HUES6 (cell line): ENCODE measurements at regions not wholly inside any gene's neighbourhood (a gene's known extent, or its start where the extent isn't known, plus 50 kb on each side); places are given as distances from the start of the nearest gene placed in this dataset.

ENCODE experiments used
- H3K27ac ChIP-seq: 2 replicates; pipeline ENCODE4 v1.7.0; 2013; ENCODE audit warnings: low read depth, mild to moderate bottlenecking, low read length, inconsistent platforms
- H3K27me3 ChIP-seq: 2 replicates; pipeline ENCODE4 v1.6.1; 2013; ENCODE audit warnings: low read length; ENCODE audit not compliant: control insufficient read depth, insufficient read depth
- H3K36me3 ChIP-seq: 2 replicates; pipeline ENCODE4 v1.6.1; 2013; ENCODE audit warnings: low read length; ENCODE audit not compliant: control insufficient read depth, insufficient read depth
- H3K4me1 ChIP-seq: 2 replicates; pipeline ENCODE4 v1.6.1; 2013; ENCODE audit warnings: low read length; ENCODE audit not compliant: control insufficient read depth, insufficient read depth
- H3K4me3 ChIP-seq: 2 replicates; pipeline ENCODE4 v1.5.1; 2013; ENCODE audit warnings: low read depth, low read length
- H3K9ac ChIP-seq: one replicate; pipeline ENCODE4 v1.6.1; 2013; ENCODE audit warnings: mild to moderate bottlenecking, low read length
- H3K9me3 ChIP-seq: 2 replicates; pipeline ENCODE4 v1.6.1; 2013; ENCODE audit warnings: low read depth, low read length; ENCODE audit not compliant: control insufficient read depth, insufficient read depth

DNA sequence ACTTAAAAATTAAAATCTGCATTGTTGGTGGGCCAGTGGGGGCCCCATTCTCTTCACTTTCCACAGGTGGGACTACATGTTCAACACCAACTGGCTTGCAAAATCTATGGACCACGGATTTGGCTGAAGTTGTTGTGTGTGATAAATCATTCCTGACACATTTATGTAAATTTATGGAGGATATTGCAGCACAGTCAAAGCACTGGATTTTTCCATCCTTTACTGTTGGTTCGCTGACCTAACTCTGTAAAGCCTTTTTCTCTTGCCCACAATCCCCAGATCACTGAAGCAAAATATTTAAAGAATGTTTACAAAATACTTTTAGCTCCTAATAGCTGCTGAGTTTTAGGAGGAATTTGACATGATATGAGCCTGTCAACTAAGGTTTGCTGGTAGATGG lies 219.7 kb upstream of the PRICKLE1 start:
- Histone ChIP-seq H3K9me3 (no peaks in the 10 kb centered on the region; the same call in 1 of the 2 replicates), H3K27ac (no peak overlapping the region), H3K36me3 (no peaks in the 10 kb centered on the region), H3K27me3 (no peaks in the 10 kb centered on the region), H3K4me1 (peaks cover 13% of the 10 kb centered on the region; the same call in 1 of the 2 replicates), H3K4me3 (no peak overlapping the region), H3K9ac (no peak overlapping the region)

DNA sequence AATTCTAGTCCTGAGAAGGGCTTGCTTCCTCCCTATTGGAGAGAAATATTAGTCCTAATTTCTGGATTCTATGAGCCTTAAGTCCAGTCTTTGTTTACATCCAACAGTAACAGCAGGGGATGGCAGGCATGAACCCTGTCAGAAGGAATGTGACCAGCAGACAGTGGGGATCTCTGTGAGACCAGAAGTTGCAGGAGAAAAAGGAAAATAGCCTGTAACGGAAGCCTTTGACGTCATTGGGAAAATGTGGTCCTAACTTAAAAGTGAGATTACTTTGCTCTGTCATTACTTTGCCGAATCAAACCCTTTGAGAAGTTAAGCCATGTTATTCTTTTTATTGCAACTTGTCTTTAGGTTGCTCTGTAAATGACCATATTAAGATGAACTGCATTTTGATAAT lies 218.2 kb upstream of the PRICKLE1 start:
- no peak overlapping the region for H3K4me3 ChIP-seq
- H3K36me3 ChIP-seq: no peaks in the 10 kb centered on the region
- no peak overlapping the region for H3K27ac ChIP-seq
- no peaks in the 10 kb centered on the region for H3K27me3 ChIP-seq
- no peaks in the 10 kb centered on the region; the same call in 1 of the 2 replicates for H3K9me3 ChIP-seq
- H3K9ac ChIP-seq: no peak overlapping the region
- H3K4me1 ChIP-seq: peaks cover 19% of the 10 kb centered on the region

DNA sequence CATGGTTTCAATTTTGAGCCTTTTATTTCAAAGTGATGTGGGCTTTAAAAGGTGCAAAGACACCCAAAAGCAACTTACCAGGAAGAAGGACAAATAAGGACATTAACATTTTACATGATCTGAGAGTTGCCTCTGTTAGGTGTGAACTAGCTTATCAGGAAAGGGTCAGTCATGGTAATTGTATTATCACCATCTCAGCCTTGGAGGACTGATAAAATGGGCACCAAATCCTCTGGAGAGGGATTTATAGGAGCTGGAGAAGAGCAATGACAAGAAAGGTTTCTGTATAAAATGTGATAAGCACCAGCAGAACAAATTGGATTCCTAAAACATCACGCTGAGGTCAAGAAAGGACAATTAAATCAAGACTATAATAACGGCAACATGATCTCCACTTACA lies 217.7 kb upstream of the PRICKLE1 start:
- Histone ChIP-seq H3K4me3 (no peak overlapping the region), H3K4me1 (peaks cover 23% of the 10 kb centered on the region), H3K9me3 (no peaks in the 10 kb centered on the region; the same call in 1 of the 2 replicates), H3K27ac (no peak overlapping the region), H3K36me3 (no peaks in the 10 kb centered on the region), H3K9ac (no peak overlapping the region), H3K27me3 (no peaks in the 10 kb centered on the region)

DNA sequence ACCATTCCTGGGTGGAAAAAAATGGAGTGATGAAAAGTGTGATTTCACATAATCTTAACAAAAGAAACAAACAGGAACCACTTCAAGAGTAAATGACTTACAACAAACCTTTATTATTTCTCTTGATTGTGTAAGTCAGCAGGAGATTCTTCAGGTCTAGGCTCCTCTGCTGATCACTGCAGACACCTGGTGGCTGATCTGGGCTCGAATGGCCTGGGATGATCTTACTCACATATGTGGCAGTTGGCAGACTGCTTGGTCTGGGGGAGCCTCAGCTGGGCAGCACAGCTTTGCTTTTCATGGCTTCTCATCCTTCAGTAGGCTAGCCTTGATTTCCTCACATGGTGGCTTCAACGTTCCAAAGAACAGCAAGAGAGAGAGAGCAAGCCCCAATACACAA lies 215.4 kb upstream of the PRICKLE1 start:
- H3K27me3 ChIP-seq: no peaks in the 10 kb centered on the region
- H3K9me3 ChIP-seq: no peaks in the 10 kb centered on the region; the same call in 1 of the 2 replicates
- no peak overlapping the region for H3K27ac ChIP-seq
- H3K36me3 ChIP-seq: no peaks in the 10 kb centered on the region
- H3K4me3 ChIP-seq: no peak overlapping the region
- H3K4me1 ChIP-seq: peaks cover 35% of the 10 kb centered on the region
- no peak overlapping the region for H3K9ac ChIP-seq

DNA sequence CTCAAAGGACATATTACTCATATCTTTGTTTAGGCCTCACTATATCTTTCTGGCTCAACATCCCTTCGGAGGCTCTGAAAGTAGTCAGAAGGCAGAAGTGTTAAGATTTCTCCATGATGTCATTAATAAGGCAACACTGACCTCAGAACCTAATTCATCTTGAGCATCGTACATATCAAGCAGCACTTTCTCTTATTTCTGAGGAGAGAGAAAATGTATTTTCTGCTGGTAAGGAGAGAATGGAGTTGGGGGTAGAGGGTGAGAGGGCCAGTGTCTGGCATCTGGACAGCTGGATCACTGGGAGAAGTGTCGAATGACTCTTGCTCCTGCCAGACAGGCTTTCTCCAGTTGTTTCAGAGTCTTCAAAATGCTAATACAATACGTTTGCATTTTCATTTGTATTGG lies 213.2 kb upstream of the PRICKLE1 start:
- no peak overlapping the region for H3K9ac ChIP-seq
- no peaks in the 10 kb centered on the region for H3K36me3 ChIP-seq
- no peak overlapping the region for H3K4me3 ChIP-seq
- no peak overlapping the region for H3K27ac ChIP-seq
- no peaks in the 10 kb centered on the region for H3K9me3 ChIP-seq
- H3K27me3 ChIP-seq: no peaks in the 10 kb centered on the region
- H3K4me1 ChIP-seq: peaks cover 33% of the 10 kb centered on the region

DNA sequence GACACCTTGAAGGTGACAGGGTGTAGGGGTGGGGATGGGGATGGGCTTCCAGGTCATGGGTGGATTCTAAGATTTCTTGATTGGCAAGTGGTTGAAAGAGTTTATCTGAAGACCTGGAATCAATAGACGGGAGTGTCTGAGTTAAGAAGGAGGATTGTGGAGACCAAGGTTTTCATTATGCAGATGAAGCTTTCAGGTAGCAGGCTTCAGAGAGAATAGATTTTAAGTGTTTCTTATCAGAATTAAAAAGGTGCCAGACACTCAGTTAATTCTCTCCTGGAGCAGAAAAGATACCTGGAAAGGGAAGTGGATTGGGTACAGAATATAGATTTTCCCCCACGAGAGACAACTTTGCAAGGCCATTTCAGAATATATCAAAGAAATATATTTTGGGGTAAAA lies 211.7 kb upstream of the PRICKLE1 start:
- Histone ChIP-seq H3K4me1 (peaks cover 29% of the 10 kb centered on the region), H3K9me3 (no peaks in the 10 kb centered on the region), H3K36me3 (no peaks in the 10 kb centered on the region), H3K9ac (no peak overlapping the region), H3K27ac (no peak overlapping the region), H3K4me3 (no peak overlapping the region), H3K27me3 (no peaks in the 10 kb centered on the region)

DNA sequence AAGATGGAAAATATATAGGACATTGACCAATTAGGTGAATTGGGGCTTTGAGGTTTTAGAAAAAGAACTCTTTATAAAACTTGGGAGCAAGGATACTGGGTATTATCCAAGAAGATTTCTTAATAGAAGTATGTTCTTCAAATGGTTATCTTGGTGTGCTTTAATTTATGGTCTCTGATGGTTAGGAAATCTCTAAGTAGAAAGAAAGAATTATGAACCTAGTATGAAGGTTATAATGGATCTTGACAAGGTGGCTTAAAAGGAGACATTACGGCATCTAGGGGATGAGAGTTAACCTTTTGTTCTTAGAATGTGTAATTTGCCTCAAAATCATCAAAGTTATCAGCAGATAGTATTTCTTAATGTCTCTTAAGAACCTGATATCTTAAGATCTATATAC lies 210.4 kb upstream of the PRICKLE1 start:
- Histone ChIP-seq H3K36me3 (no peaks in the 10 kb centered on the region), H3K9ac (no peak overlapping the region)

DNA sequence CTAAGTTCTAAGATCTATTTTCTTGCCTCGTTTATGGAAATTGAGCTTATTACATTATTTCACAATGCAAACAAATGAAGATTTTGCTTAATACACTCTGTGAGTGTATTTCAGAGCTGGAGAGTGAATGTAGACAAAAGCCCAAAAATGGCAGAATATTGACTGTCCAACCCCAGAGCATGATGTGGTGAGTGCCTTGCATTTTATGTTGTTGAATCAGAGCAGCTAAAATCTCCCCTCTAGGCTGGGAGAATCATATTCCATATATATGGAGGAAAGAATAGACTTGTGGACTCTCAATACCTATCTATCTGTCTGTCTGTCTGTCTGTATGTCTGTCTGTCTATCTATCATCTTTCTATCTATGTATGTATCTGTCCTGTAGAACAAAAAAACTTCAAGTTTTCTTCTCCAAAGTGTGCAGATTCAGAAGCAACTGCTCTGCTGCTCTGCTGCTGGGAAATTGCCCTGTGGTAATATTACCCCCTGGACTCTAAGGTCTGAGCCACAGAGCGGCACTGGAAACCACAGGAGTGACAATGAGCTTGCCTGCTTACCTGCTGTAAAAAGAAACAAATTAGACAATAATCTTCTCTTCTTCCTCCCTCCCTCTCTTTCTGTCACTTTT lies 209.4 kb upstream of the PRICKLE1 start:
- H3K9ac ChIP-seq: no peak overlapping the region

More for the DNA sequence above, 210.4 kb upstream of the PRICKLE1 start:
- no peaks in the 10 kb centered on the region for H3K27me3 ChIP-seq
- H3K4me3 ChIP-seq: no peak overlapping the region
- no peaks in the 10 kb centered on the region for H3K9me3 ChIP-seq
- no peak overlapping the region for H3K27ac ChIP-seq
- H3K4me1 ChIP-seq: peaks cover 27% of the 10 kb centered on the region

DNA sequence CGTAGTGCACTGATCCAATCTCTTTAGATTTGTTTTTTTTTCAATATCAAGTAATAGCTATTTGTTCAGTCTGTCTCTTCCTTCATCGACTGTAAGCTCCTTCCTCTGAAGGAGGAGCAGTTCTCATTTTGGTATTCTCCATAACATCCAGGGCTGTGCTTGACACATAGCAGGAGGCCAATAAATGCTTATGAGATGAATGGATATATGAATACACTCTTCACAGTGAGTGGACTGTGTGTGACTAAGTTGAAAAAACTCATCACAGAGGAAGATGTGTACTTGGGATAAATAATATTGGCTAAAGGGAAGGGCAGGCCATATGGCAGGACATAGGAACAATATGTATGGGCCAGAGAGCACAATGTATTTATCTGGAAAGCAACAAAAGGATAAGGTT lies 205.3 kb upstream of the PRICKLE1 start:
- H3K4me1 ChIP-seq: peaks cover 14% of the 10 kb centered on the region; the same call in 1 of the 2 replicates
- no peak overlapping the region for H3K4me3 ChIP-seq
- H3K27me3 ChIP-seq: no peaks in the 10 kb centered on the region
- no peaks in the 10 kb centered on the region for H3K36me3 ChIP-seq
- H3K9me3 ChIP-seq: no peaks in the 10 kb centered on the region
- no peak overlapping the region for H3K9ac ChIP-seq
- H3K27ac ChIP-seq: no peak overlapping the region

More for the DNA sequence above, 209.4 kb upstream of the PRICKLE1 start:
- Histone ChIP-seq H3K36me3 (no peaks in the 10 kb centered on the region), H3K27me3 (no peaks in the 10 kb centered on the region), H3K4me3 (no peak overlapping the region), H3K27ac (no peak overlapping the region), H3K4me1 (peaks cover 23% of the 10 kb centered on the region), H3K9me3 (no peaks in the 10 kb centered on the region)

DNA sequence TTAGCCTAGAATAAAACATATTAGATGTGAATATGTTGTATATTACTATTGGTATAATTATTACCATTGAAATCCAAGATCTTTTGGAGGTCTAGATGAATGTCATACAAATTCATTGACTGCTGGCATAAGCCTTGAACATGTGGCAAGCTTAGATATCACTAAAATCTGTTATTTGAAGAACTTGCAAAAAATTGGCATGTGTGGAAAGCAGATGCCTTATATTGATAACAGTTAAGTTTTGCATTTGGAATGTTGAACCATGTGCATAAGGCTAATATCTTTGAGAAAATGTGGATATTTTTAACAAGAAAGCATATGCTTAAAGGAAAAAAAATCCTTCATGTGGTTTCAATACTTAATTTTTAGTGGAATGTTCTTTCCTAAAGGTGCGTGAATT lies 203.6 kb upstream of the PRICKLE1 start:
- Histone ChIP-seq H3K4me3 (no peak overlapping the region), H3K9me3 (no peaks in the 10 kb centered on the region), H3K27ac (no peak overlapping the region), H3K36me3 (no peaks in the 10 kb centered on the region), H3K27me3 (no peaks in the 10 kb centered on the region), H3K4me1 (peaks cover 14% of the 10 kb centered on the region; the same call in 1 of the 2 replicates), H3K9ac (no peak overlapping the region)

DNA sequence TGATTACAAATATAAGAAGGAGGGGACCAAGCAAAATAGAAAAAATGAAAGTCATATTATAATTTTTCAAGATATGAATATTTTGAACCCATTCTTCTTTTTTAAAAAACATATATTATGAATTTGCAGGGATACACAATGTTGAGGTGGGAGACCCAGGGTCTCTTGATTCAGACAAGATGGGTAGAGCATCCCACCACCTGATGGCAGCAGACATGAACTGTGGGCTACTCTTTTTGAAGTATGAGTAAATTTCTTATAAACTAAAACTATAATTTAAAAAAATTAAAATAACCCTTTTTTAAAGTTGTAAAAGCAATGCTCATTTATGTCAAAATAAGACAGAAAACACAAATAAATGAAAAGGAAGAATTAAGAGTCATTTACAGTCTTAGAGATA lies 202.7 kb upstream of the PRICKLE1 start:
- Histone ChIP-seq H3K27ac (no peak overlapping the region), H3K27me3 (no peaks in the 10 kb centered on the region)

More for the DNA sequence above, 202.7 kb upstream of the PRICKLE1 start:
- H3K9ac ChIP-seq: no peak overlapping the region
- no peak overlapping the region for H3K4me3 ChIP-seq
- H3K36me3 ChIP-seq: no peaks in the 10 kb centered on the region
- H3K9me3 ChIP-seq: no peaks in the 10 kb centered on the region
- H3K4me1 ChIP-seq: peaks cover 14% of the 10 kb centered on the region; the same call in 1 of the 2 replicates
